SK-N-SH treated with all-trans-retinoic acid at 6 μM for 48 hours (cell line): ENCODE measurements at regions not wholly inside any gene's neighbourhood (a gene's known extent, or its start where the extent isn't known, plus 50 kb on each side); places are given as distances from the start of the nearest gene placed in this dataset.

ENCODE experiments used
- ARNTL ChIP-seq: fragments of 450-650 bp; formaldehyde crosslinking; IDR thresholded peaks from 2 replicates; pipeline ENCODE4 v1.5.0; 2020; ENCODE audit warnings: low read depth, mild to moderate bottlenecking, moderate library complexity, borderline replicate concordance
- BACH2 ChIP-seq: fragments of 250-450 bp; sonication (Bioruptor Pico); IDR thresholded peaks from 2 replicates; pipeline ENCODE4 v1.9.0; 2021; ENCODE audit warnings: mild to moderate bottlenecking, borderline replicate concordance
- OSR1 ChIP-seq: fragments of 250-450 bp; sonication (Bioruptor Pico); IDR thresholded peaks from 2 replicates; pipeline ENCODE4 v1.8.0; 2022; ENCODE audit warnings: moderate library complexity, mild to moderate bottlenecking, inconsistent platforms
- PPARA ChIP-seq: fragments of 250-450 bp; sonication (Bioruptor Pico); IDR thresholded peaks from 2 replicates; pipeline ENCODE4 v1.5.0; 2020; ENCODE audit warnings: mild to moderate bottlenecking, borderline replicate concordance
- RARB ChIP-seq: fragments of 250-450 bp; sonication (Bioruptor Pico); IDR thresholded peaks from 2 replicates; pipeline ENCODE4 v1.8.0; 2021; ENCODE audit warnings: mild to moderate bottlenecking, moderate library complexity
- SNAI2 ChIP-seq: fragments of 250-450 bp; sonication (Bioruptor Pico); IDR thresholded peaks from 2 replicates; pipeline ENCODE4 v1.5.0; 2020; ENCODE audit warnings: mild to moderate bottlenecking, moderate library complexity
- ZC3H10 ChIP-seq: fragments of 250-450 bp; sonication (Bioruptor Pico); IDR thresholded peaks from 2 replicates; pipeline ENCODE4 v1.5.1; 2021; ENCODE audit warnings: mild to moderate bottlenecking, moderate library complexity
- ZFP30 ChIP-seq: fragments of 450-650 bp; formaldehyde crosslinking; IDR thresholded peaks from 2 replicates; pipeline ENCODE4 v1.5.0; 2022; ENCODE audit warnings: mild to moderate bottlenecking, moderate library complexity
- ZNF565 ChIP-seq: fragments of 450-650 bp; formaldehyde crosslinking; conservative IDR thresholded peaks from 2 replicates; pipeline ENCODE4 v1.5.0; 2020; ENCODE audit warnings: low read depth, mild to moderate bottlenecking, moderate library complexity
- ZNF70 ChIP-seq: fragments of 450-650 bp; formaldehyde crosslinking; IDR thresholded peaks from 2 replicates; pipeline ENCODE4 v1.5.0; 2020; ENCODE audit warnings: mild to moderate bottlenecking, moderate library complexity
- ZNF8 ChIP-seq: fragments of 450-650 bp; formaldehyde crosslinking; IDR thresholded peaks from 2 replicates; pipeline ENCODE4 v1.5.0; 2020; ENCODE audit warnings: mild to moderate bottlenecking, moderate library complexity
- TF ChIP-seq, protein P1 (sequence below): fragments of 250-450 bp; sonication (Bioruptor Pico); IDR thresholded peaks from 2 replicates; pipeline ENCODE4 v1.5.1; 2021; ENCODE audit warnings: mild to moderate bottlenecking, moderate library complexity
- TF ChIP-seq, protein P2 (sequence below): fragments of 250-450 bp; sonication (Bioruptor Pico); IDR thresholded peaks from 2 replicates; pipeline ENCODE4 v1.5.1; 2020; ENCODE audit warnings: low read depth, mild to moderate bottlenecking, moderate library complexity

- TF ChIP-seq RARB (CRISPR knock-in tag), result no peak
- TF ChIP-seq BACH2 (CRISPR knock-in tag), result no peak
- no peak for TF ChIP-seq OSR1 (CRISPR knock-in tag)
- TF ChIP-seq, protein P1, sequence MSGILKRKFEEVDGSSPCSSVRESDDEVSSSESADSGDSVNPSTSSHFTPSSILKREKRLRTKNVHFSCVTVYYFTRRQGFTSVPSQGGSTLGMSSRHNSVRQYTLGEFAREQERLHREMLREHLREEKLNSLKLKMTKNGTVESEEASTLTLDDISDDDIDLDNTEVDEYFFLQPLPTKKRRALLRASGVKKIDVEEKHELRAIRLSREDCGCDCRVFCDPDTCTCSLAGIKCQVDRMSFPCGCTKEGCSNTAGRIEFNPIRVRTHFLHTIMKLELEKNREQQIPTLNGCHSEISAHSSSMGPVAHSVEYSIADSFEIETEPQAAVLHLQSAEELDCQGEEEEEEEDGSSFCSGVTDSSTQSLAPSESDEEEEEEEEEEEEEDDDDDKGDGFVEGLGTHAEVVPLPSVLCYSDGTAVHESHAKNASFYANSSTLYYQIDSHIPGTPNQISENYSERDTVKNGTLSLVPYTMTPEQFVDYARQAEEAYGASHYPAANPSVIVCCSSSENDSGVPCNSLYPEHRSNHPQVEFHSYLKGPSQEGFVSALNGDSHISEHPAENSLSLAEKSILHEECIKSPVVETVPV, result no peak
- TF ChIP-seq SNAI2, result no peak
- no peak for TF ChIP-seq PPARA (CRISPR knock-in tag)
- TF ChIP-seq ZNF8, result no peak
- no peak for TF ChIP-seq ARNTL (CRISPR knock-in tag)
- no peak for TF ChIP-seq ZNF70 (CRISPR knock-in tag)
- no peak for TF ChIP-seq ZFP30 (CRISPR knock-in tag)
- TF ChIP-seq, protein P2, sequence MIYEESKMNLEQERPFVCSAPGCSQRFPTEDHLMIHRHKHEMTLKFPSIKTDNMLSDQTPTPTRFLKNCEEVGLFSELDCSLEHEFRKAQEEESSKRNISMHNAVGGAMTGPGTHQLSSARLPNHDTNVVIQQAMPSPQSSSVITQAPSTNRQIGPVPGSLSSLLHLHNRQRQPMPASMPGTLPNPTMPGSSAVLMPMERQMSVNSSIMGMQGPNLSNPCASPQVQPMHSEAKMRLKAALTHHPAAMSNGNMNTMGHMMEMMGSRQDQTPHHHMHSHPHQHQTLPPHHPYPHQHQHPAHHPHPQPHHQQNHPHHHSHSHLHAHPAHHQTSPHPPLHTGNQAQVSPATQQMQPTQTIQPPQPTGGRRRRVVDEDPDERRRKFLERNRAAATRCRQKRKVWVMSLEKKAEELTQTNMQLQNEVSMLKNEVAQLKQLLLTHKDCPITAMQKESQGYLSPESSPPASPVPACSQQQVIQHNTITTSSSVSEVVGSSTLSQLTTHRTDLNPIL (CRISPR knock-in tag), result no peak
- TF ChIP-seq ZNF565 (CRISPR knock-in tag), result no peak
- no peak for TF ChIP-seq ZC3H10
These were observed 98.3 kb downstream of the HIF1AN start for GRCh38 chr10:100634034-100634433.
